NCI-H526 treated with DMSO at 0.1 percent for 48 hours (cell line): ENCODE measurements at regions not wholly inside any gene's neighbourhood (a gene's known extent, or its start where the extent isn't known, plus 50 kb on each side); places are given as distances from the start of the nearest gene placed in this dataset.

Source experiments
- DNase-seq: peaks from one replicate; lab custom pipeline; 2025; lab: John Stamatoyannopoulos, UW

- DNase-seq: no peak
Measured at GRCh38 chr18:47595831-47596501, 334.5 kb downstream of the SMAD2 start.

GRCh38 chr18:47594621-47595086 lies 335.8 kb downstream of the SMAD2 start:
- no peak for DNase-seq

GRCh38 chr18:47593744-47594472 lies 336.6 kb downstream of the SMAD2 start:
- no peak for DNase-seq

- no peak for DNase-seq
Measured at GRCh38 chr18:47591429-47591828, 339.0 kb downstream of the SMAD2 start.

- DNase-seq: no peak
Measured at GRCh38 chr18:47587587-47587986, 336.1 kb upstream of the SKOR2 start.

GRCh38 chr18:47586418-47587070 lies 335.1 kb upstream of the SKOR2 start:
- no peak for DNase-seq

- DNase-seq: no peak
Measured at GRCh38 chr18:47585914-47586313, 334.5 kb upstream of the SKOR2 start.

GRCh38 chr18:47585136-47585535 lies 333.7 kb upstream of the SKOR2 start:
- DNase-seq: no peak

GRCh38 chr18:47582093-47582492 lies 330.6 kb upstream of the SKOR2 start:
- DNase-seq: no peak

GRCh38 chr18:47577520-47577919 lies 326.1 kb upstream of the SKOR2 start:
- DNase-seq: no peak

- DNase-seq: no peak
Measured at GRCh38 chr18:47574966-47575365, 323.5 kb upstream of the SKOR2 start.

- no peak for DNase-seq
Measured at GRCh38 chr18:47571957-47572356, 320.5 kb upstream of the SKOR2 start.

- no peak for DNase-seq
Measured at GRCh38 chr18:47566809-47567208, 315.3 kb upstream of the SKOR2 start.

- DNase-seq: no peak
Measured at GRCh38 chr18:47560723-47561715, 309.6 kb upstream of the SKOR2 start.

- no peak for DNase-seq
Measured at GRCh38 chr18:47558110-47558750, 306.8 kb upstream of the SKOR2 start.

- no peak for DNase-seq
Measured at GRCh38 chr18:47557160-47557559, 305.7 kb upstream of the SKOR2 start.

GRCh38 chr18:47552783-47553182 lies 301.3 kb upstream of the SKOR2 start:
- no peak for DNase-seq

- no peak for DNase-seq
Measured at GRCh38 chr18:47550611-47551010, 299.2 kb upstream of the SKOR2 start.

GRCh38 chr18:47549021-47549540 lies 297.6 kb upstream of the SKOR2 start:
- DNase-seq: no peak

GRCh38 chr18:47547539-47548202 lies 296.2 kb upstream of the SKOR2 start:
- DNase-seq: no peak

- DNase-seq: no peak
Measured at GRCh38 chr18:47545613-47546012, 294.2 kb upstream of the SKOR2 start.
